Mesendoderm (in vitro differentiated cells): ENCODE measurements at regions not wholly inside any gene's neighbourhood (a gene's known extent, or its start where the extent isn't known, plus 50 kb on each side); places are given as distances from the start of the nearest gene placed in this dataset.

Experiments
- DNase-seq: peaks from one replicate; pipeline ENCODE4 v3.0.0; 2013
- H2AK5ac ChIP-seq: 2 replicates; pipeline ENCODE4 v1.6.1; 2013; ENCODE audit warnings: low read length, inconsistent platforms
- H2BK120ac ChIP-seq: 2 replicates; pipeline ENCODE4 v1.6.1; 2013; ENCODE audit warnings: low read depth, mild to moderate bottlenecking, low read length, moderate library complexity, mixed read lengths
- H2BK15ac ChIP-seq: replicated peaks from 2 replicates; pipeline ENCODE4 v1.6.1; 2013; ENCODE audit warnings: low read depth, mild to moderate bottlenecking, moderate library complexity
- H2BK5ac ChIP-seq: 2 replicates; pipeline ENCODE4 v1.6.1; 2013; ENCODE audit warnings: low read length, inconsistent platforms
- H3K18ac ChIP-seq: 2 replicates; pipeline ENCODE4 v1.6.1; 2013; ENCODE audit warnings: mild to moderate bottlenecking, low read length, mixed read lengths
- H3K23ac ChIP-seq: one replicate; pipeline ENCODE4 v1.6.1; 2013; ENCODE audit warnings: low read length
- H3K27ac ChIP-seq: 2 replicates; pipeline ENCODE4 v1.5.1; 2013; ENCODE audit warnings: low read depth, mild to moderate bottlenecking, inconsistent platforms, low read length, moderate library complexity
- H3K27me3 ChIP-seq: 2 replicates; pipeline ENCODE4 v1.6.1; 2013; ENCODE audit warnings: low read length, control low read depth, mild to moderate bottlenecking, inconsistent platforms; ENCODE audit not compliant: insufficient read depth, poor library complexity
- H3K36me3 ChIP-seq: 2 replicates; pipeline ENCODE4 v1.6.1; 2013; ENCODE audit warnings: low read length, inconsistent platforms; ENCODE audit not compliant: control insufficient read depth, insufficient read depth
- H3K4ac ChIP-seq: one replicate; pipeline ENCODE4 v1.6.1; 2013; ENCODE audit warnings: low read depth, mild to moderate bottlenecking, low read length, moderate library complexity
- H3K4me1 ChIP-seq: 2 replicates; pipeline ENCODE4 v1.6.1; 2013; ENCODE audit warnings: low read depth, low read length, inconsistent platforms; ENCODE audit not compliant: control insufficient read depth
- H3K4me2 ChIP-seq: 2 replicates; pipeline ENCODE4 v1.6.1; 2013; ENCODE audit warnings: low read length
- H3K4me3 ChIP-seq: 2 replicates; pipeline ENCODE4 v1.5.1; 2013; ENCODE audit warnings: mild to moderate bottlenecking, low read length
- H3K56ac ChIP-seq: one replicate; pipeline ENCODE4 v1.6.1; 2013; ENCODE audit warnings: low read length
- H3K79me1 ChIP-seq: 2 replicates; pipeline ENCODE4 v1.6.1; 2013; ENCODE audit warnings: low read length, inconsistent platforms
- H3K79me2 ChIP-seq: 2 replicates; pipeline ENCODE4 v1.6.1; 2013; ENCODE audit warnings: mild to moderate bottlenecking, low read length; ENCODE audit not compliant: control insufficient read depth, insufficient read depth
- H3K9ac ChIP-seq: 2 replicates; pipeline ENCODE4 v1.6.1; 2013; ENCODE audit warnings: low read length, inconsistent platforms
- H4K5ac ChIP-seq: one replicate; pipeline ENCODE4 v1.6.1; 2013; ENCODE audit warnings: low read length
- H4K8ac ChIP-seq: one replicate; pipeline ENCODE4 v1.6.1; 2013; ENCODE audit warnings: low read depth, mild to moderate bottlenecking, control low read depth, low read length, moderate library complexity
- WGBS: extraction: QIAGEN DNeasy Blood & Tissue Kit; methylation state at CpG from one replicate; pipeline ENCODE4 v1.1.7; 2013; ENCODE audit warnings: low lambda C conversion rate, missing lambda C conversion rate; ENCODE audit not compliant: insufficient coverage; ENCODE audit errors: extremely low coverage; 5-methylcytosine and 5-hydroxymethylcytosine counted together

DNA sequence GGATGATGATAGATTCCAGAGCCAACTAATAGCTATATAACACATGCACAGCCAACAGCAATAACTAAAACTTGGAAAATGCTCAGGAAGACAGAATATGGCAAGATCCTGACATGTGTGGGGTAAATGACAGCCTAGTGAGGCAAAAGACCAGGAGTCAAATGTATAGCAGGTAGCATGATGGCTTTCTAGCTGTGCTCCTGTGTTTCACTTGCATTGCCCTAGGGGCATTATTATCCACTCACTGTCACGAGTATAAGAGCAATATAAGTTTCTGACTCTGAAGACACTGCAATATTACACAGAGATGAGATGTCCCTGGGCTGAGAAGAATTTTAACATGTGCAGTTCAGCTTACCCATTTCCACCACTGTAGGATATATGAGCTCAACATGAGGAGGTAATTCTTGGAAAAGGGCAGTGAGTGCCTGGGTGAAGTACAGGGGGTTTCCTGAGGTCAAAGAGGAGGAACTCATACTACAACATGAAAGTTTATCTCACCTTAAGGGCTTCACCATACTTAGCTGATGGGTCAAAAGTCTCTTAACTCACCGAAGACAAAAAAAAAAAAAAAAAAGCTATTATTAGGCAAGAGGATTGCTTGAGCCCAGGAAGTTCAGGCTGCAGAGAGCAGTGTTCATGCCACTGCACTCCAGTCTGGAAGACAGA is 1385.6 kb upstream of the SLC39A10 start:
- WGBS: no CpG with 5 or more reads among the region's 2 CpGs
- no peak overlapping the region for H4K5ac ChIP-seq

GRCh38 chr2:194270648-194271047 is 1386.4 kb upstream of the SLC39A10 start:
- Histone ChIP-seq H2AK5ac (no peak overlapping the region), H3K9ac (no peak overlapping the region), H3K56ac (no peak overlapping the region), H3K4me1 (no peaks in the 10 kb centered on the region), H2BK15ac (no peak overlapping the region), H2BK5ac (no peak overlapping the region), H4K8ac (no peak overlapping the region), H3K4me3 (no peak overlapping the region), H3K79me1 (no peaks in the 10 kb centered on the region), H3K79me2 (no peaks in the 10 kb centered on the region), H2BK120ac (no peak overlapping the region), H3K27ac (no peak overlapping the region), H4K5ac (no peak overlapping the region), H3K27me3 (no peaks in the 10 kb centered on the region), H3K36me3 (no peaks in the 10 kb centered on the region), H3K23ac (no peak overlapping the region), H3K18ac (no peak overlapping the region), H3K4me2 (no peak overlapping the region), H3K4ac (no peak overlapping the region)
- DNase-seq: no peak

More for the DNA sequence above, 1385.6 kb upstream of the SLC39A10 start:
- Histone ChIP-seq H3K18ac (no peak overlapping the region), H3K9ac (no peak overlapping the region), H2AK5ac (no peak overlapping the region), H3K27me3 (no peaks in the 10 kb centered on the region), H3K36me3 (no peaks in the 10 kb centered on the region), H2BK5ac (no peak overlapping the region), H4K8ac (no peak overlapping the region), H3K56ac (no peak overlapping the region), H3K4me3 (no peak overlapping the region), H3K4me1 (no peaks in the 10 kb centered on the region), H3K4me2 (no peak overlapping the region), H3K27ac (no peak overlapping the region), H3K4ac (no peak overlapping the region), H3K79me2 (no peaks in the 10 kb centered on the region), H3K79me1 (no peaks in the 10 kb centered on the region), H3K23ac (no peak overlapping the region), H2BK15ac (no peak overlapping the region), H2BK120ac (no peak overlapping the region)
- no peak for DNase-seq

DNA sequence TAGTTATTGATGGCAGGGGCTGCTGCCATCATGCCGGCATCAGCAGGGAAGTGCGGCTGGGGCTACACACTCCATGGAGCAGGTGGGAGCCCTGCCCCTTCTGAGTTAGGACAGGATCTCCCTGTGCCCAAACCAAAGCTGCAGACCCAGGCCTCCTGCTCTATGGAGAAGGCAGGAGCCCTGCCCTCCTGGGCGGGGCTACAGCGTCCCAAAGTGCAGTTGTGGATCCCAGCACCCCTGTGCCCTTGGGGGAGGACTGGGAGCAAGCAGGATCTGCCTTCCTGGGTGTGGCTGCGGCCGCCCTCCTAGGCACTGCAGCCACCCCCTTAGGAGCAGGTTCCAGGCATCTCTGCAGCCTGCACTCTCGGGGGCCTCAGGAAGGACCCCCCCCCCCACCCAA is 1392.4 kb upstream of the SLC39A10 start:
- Histone ChIP-seq H3K18ac (no peak overlapping the region), H4K8ac (no peak overlapping the region)

DNA sequence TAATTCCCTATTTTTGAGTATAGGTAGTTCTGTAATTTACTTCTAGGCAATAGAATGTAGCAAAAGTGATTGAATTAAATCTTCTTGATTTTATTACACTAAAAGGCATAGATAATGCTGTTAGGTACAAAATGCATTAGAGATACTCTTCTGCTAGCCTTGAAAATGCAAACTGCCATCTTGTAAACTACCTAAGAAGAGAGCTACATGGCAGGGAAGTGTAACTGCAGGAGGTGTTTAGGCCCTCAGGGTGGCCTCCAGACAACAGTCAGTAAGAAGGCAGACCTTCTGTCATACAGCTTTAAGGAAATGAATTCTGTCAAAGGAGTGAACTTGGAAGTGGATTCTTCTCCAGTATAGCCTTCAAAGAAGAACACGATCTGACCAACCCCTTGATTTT is 1396.8 kb upstream of the SLC39A10 start:
- Histone ChIP-seq H3K27me3 (no peaks in the 10 kb centered on the region), H3K18ac (no peak overlapping the region), H3K27ac (no peak overlapping the region), H2BK15ac (no peak overlapping the region), H4K8ac (no peak overlapping the region), H3K56ac (no peak overlapping the region), H4K5ac (no peak overlapping the region), H3K4me1 (no peaks in the 10 kb centered on the region), H3K23ac (no peak overlapping the region), H2AK5ac (no peak overlapping the region), H2BK120ac (no peak overlapping the region), H3K79me2 (no peaks in the 10 kb centered on the region), H3K9ac (no peak overlapping the region), H3K79me1 (no peaks in the 10 kb centered on the region), H3K4ac (no peak overlapping the region), H3K4me2 (no peak overlapping the region), H3K4me3 (no peak overlapping the region), H2BK5ac (no peak overlapping the region), H3K36me3 (no peaks in the 10 kb centered on the region)
- DNase-seq: peak; percentile 23
- no CpG with 5 or more reads among the region's 1 CpG for WGBS

More for the DNA sequence above, 1392.4 kb upstream of the SLC39A10 start:
- Histone ChIP-seq H3K79me2 (no peaks in the 10 kb centered on the region), H2BK15ac (no peak overlapping the region), H4K5ac (no peak overlapping the region), H2BK120ac (no peak overlapping the region), H3K4me3 (no peak overlapping the region), H3K23ac (no peak overlapping the region), H3K4ac (no peak overlapping the region), H3K27ac (no peak overlapping the region), H3K27me3 (no peaks in the 10 kb centered on the region), H3K4me1 (no peaks in the 10 kb centered on the region), H3K9ac (no peak overlapping the region), H3K36me3 (no peaks in the 10 kb centered on the region), H3K4me2 (no peak overlapping the region), H3K56ac (no peak overlapping the region), H2AK5ac (no peak overlapping the region), H3K79me1 (no peaks in the 10 kb centered on the region), H2BK5ac (no peak overlapping the region)
- no CpG with 5 or more reads among the region's 7 CpGs for WGBS
- DNase-seq: no peak

DNA sequence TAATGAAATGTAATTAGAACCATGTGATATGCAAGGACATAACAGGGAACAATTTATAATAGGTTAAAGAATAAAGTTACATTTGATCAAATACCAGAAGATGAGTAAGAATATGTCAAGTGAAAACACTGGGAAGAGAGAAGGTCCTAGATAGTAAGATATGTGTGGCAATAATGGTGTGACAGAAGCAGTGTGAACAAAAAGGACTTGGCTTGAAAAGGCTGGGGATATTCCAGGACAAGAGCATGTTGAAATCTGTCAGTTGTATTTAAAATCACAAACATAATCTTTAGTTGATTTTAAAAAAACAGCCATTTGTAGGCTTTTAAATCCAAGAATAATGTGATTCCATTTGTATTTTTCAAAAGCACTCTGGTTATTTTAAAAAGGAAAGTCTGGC is 1399.9 kb upstream of the SLC39A10 start:
- DNase-seq: no peak
- no peaks in the 10 kb centered on the region for H3K4me1 ChIP-seq

GRCh38 chr2:194253528-194254259 is 1403.3 kb upstream of the SLC39A10 start:
- H2BK120ac ChIP-seq: no peak overlapping the region
- no peak overlapping the region for H3K4ac ChIP-seq
- H3K27me3 ChIP-seq: no peaks in the 10 kb centered on the region
- H3K56ac ChIP-seq: no peak overlapping the region
- no peaks in the 10 kb centered on the region for H3K36me3 ChIP-seq
- H2BK15ac ChIP-seq: no peak overlapping the region
- no peak for DNase-seq
- no peak overlapping the region for H2AK5ac ChIP-seq
- no CpG with 5 or more reads among the region's 7 CpGs for WGBS
- H3K79me1 ChIP-seq: no peaks in the 10 kb centered on the region
- no peaks in the 10 kb centered on the region for H3K79me2 ChIP-seq
- no peak overlapping the region for H3K4me3 ChIP-seq
- H3K9ac ChIP-seq: no peak overlapping the region
- H3K4me2 ChIP-seq: no peak overlapping the region
- H3K18ac ChIP-seq: no peak overlapping the region
- no peak overlapping the region for H4K5ac ChIP-seq
- no peak overlapping the region for H4K8ac ChIP-seq
- H2BK5ac ChIP-seq: no peak overlapping the region
- no peaks in the 10 kb centered on the region for H3K4me1 ChIP-seq
- H3K27ac ChIP-seq: no peak overlapping the region
- no peak overlapping the region for H3K23ac ChIP-seq

More for the DNA sequence above, 1399.9 kb upstream of the SLC39A10 start:
- Histone ChIP-seq H4K8ac (no peak overlapping the region), H3K27ac (no peak overlapping the region), H4K5ac (no peak overlapping the region), H2AK5ac (no peak overlapping the region), H3K23ac (no peak overlapping the region), H3K56ac (no peak overlapping the region), H3K27me3 (no peaks in the 10 kb centered on the region), H3K9ac (no peak overlapping the region), H2BK5ac (no peak overlapping the region), H2BK15ac (no peak overlapping the region), H3K79me1 (no peaks in the 10 kb centered on the region), H3K4me3 (no peak overlapping the region), H3K4me2 (no peak overlapping the region), H3K36me3 (no peaks in the 10 kb centered on the region), H2BK120ac (no peak overlapping the region), H3K79me2 (no peaks in the 10 kb centered on the region), H3K4ac (no peak overlapping the region), H3K18ac (no peak overlapping the region)
